Lower leg skin (tissue), 3 donors: ENCODE measurements at regions not wholly inside any gene's neighbourhood (a gene's known extent, or its start where the extent isn't known, plus 50 kb on each side); places are given as distances from the start of the nearest gene placed in this dataset.

Experiments used
- POLR2A ChIP-seq, 2 donors: fragments of 450-650 bp; IDR thresholded peaks; one replicate each; pipeline ENCODE4 v1.6.1; 2016 to 2017; ENCODE audit warnings: antibody characterized with exemption in 2 of 2, mild to moderate bottlenecking in 1 of 2, moderate library complexity in 1 of 2
- TF ChIP-seq, protein P1 (sequence below), 3 donors: fragments of 450-650 bp; IDR thresholded peaks; one replicate each; pipeline ENCODE4 v1.5.1; 2016; ENCODE audit warnings: antibody characterized with exemption in 3 of 3, mild to moderate bottlenecking in 3 of 3, moderate library complexity in 2 of 3

- TF ChIP-seq, protein P1, sequence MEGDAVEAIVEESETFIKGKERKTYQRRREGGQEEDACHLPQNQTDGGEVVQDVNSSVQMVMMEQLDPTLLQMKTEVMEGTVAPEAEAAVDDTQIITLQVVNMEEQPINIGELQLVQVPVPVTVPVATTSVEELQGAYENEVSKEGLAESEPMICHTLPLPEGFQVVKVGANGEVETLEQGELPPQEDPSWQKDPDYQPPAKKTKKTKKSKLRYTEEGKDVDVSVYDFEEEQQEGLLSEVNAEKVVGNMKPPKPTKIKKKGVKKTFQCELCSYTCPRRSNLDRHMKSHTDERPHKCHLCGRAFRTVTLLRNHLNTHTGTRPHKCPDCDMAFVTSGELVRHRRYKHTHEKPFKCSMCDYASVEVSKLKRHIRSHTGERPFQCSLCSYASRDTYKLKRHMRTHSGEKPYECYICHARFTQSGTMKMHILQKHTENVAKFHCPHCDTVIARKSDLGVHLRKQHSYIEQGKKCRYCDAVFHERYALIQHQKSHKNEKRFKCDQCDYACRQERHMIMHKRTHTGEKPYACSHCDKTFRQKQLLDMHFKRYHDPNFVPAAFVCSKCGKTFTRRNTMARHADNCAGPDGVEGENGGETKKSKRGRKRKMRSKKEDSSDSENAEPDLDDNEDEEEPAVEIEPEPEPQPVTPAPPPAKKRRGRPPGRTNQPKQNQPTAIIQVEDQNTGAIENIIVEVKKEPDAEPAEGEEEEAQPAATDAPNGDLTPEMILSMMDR (IDR thresholded peaks at IDR 0.05), result no peak
- no peak for TF ChIP-seq POLR2A (IDR thresholded peaks at IDR 0.05)
Observed at GRCh38 chr5:115054387-115054951, 115.2 kb downstream of the TRIM36 start.
